ENCODE measurements at regions not wholly inside any gene's neighbourhood (a gene's known extent, or its start where the extent isn't known, plus 50 kb on each side); places are given as distances from the start of the nearest gene placed in this dataset.

DNA sequence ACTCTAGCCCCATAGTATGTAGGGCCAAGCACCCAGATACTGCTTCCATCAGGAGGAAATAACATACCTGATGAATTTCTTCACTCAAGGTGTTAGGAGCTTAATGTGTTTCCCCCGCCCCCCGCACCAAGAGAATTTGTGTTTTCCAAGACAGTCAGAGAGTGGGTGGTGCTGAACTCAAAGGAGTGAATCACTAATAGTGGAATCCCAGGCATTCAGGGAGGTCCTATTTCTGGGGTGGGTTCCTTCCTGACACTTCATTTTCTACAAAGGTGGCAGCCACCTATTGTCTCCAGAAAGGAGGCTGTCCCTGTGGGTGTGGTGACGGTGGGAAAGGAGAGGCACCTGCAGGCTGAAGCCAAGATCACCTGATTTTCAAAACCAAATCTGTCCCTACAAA is 50.8 kb upstream of the ELF5 start:
- DNase-seq = no peak

DNA sequence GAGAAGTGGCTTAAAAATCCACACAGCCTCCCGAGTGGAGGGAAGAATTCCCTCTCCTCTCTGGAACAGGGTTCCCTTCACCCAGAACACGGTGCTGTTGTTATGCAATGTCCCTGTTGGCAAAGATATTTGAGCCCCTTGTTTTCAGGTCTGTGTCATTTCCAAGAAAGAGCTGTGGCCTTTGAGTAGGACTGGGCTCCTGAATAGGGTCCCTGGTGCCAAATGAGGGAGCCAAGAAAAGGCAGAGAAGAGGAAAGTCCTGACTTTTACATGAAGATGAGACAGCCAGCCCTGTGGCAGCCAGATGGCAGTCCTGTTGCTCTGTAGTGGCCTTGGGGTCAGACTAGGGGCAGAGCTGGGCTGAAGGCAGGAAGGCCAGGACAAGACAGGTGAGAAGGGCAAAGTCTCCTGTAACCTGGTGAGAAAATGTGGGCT is 51.2 kb upstream of the ELF5 start:
- DNase-seq = no peak

DNA sequence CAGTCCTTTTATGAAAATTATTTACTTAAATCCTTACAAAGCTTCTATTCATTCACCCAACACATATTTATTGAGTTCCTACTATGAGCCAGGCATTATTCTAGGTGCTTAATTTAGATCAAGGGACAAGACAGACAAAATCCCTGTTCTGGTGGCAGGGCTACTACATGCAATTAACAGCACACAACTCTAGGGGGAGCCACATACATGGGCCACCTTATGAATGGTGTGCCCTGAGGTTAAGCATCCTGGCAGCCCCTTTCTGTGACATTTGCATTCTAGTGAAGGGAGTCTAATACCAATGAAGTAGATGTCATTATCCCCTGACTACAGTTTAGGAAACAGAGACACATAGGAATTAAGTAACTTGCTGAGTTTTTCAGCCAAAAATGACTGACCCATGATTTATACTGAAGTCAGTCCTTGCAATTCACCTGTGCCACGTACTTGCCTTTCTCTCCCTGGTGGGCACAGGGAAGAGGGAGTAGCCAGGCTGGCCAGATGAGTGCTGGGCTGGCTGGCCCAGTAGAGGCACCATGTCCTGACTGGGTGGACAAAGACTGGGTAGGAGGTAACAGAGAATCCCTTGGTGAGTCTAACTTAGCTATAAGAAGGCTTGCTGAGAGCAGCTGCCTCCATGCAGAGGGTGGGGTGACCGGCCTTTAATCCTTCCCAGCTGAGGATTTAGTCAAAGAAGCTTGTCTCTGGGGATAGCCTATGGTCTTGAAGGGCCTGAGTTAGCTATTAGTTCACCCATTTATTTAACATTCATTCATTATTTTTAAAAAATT is 52.0 kb upstream of the ELF5 start:
- DNase-seq = peak; percentile 15

DNA sequence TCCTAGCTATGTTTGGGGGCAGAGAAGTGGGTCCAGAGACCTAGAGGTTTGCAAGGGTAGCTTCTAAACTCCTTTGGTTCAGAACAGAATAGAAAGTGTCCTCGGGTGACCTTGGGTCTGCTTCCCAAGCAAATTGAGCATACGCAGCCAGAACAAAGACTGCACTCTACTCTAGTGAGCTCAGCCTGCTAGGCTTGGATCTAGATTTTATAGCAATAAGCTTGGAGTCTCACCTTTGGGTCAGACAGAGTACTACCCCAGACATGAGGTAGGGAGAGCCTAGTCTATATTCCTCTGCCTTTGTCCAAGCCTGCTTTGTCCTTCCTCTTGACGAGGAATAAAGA is 52.6 kb upstream of the ELF5 start:
- no peak for DNase-seq

DNA sequence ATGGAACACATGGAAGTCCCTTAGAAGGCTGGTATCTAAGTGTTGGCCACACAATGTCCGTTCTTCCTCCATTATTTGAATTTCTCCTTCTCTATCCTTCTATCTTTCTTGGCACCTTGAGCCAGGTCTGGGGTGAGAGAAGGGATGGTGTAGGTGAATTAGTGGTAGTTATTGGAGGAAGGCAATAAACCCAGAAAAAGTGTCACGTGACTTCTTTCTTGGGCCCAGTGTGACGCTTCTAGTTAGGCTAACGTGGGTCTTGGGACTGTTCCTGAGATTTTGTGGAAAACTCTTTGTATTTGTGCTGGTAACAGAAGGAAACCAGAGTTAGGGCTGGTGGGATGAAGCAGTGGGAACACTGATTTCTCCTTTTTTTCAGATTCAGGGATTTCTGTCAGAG is 53.1 kb upstream of the ELF5 start:
- DNase-seq = no peak

DNA sequence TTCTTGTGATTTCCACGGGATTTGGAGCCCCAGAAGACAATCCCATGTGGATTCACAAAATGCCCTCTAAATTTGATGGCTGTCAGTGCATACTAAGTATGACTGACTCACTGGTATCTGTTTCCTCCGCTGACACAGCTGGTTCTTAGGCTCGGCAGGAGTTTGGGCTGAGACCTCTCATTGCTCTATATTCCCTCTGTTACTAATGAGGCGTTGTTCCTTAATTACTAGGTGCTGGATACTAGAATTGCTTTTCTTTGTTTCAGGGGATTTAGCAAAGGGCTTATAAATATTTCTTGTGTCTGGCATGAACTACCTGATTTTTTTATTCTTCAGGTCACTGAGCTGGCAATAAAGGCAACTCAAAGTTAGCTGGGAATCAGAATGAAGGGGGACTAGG is 53.2 kb upstream of the EHF start:
- no peak for DNase-seq

DNA sequence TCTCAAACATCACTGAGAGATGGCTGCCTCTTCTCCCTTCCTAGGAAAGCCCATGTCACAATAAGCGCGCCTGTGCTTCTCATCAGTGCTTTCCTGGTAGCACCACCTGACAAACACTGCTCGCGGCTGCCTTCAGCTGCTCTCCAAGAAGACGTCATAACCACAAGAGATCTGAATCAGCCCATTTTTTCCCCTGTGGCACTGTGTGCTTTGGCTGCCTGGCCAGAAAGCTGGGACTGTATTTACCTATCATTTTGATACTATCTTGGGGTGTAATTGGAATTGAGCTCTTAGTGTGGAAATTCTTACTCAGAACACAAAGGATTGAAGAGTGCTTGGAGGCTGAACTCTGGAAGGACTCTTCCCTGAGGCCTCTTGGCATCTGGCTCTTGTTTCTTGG is 50.3 kb upstream of the EHF start:
- no peak for DNase-seq

Measured in dermis blood vessel endothelial cell (primary cell).